Pancreas (tissue), 10 donors: ENCODE measurements at regions not wholly inside any gene's neighbourhood (a gene's known extent, or its start where the extent isn't known, plus 50 kb on each side); places are given as distances from the start of the nearest gene placed in this dataset.

Source experiments
- ATAC-seq, 4 donors: fragments of 200-7000 bp; cut with Tn5 transposase; one replicate each; pipeline versions ENCODE4 v1.8.0 to v1.9.1; 2020; ENCODE audit warnings: mild to moderate bottlenecking in 4 of 4, moderate library complexity in 4 of 4
- DNase-seq, 6 donors: peaks; one replicate each; pipeline ENCODE4 v3.0.0-alpha.2; 2020
- FAIRE-seq: peaks from 2 replicates; lab custom pipeline; 2012; peaks lifted over from hg19 to GRCh38; lab: Jason Lieb, UNC
- H3K27ac ChIP-seq, 4 donors: fragments of 200-600 bp; sonication (generic); 1 replicate in 3 of 4; 2 replicates in 1 of 4; pipeline versions ENCODE4 v1.5.0 to v1.8.0; 2020
- H3K27me3 ChIP-seq, 4 donors: fragments of 200-600 bp; one replicate each; pipeline ENCODE4 v1.8.0; 2021
- H3K36me3 ChIP-seq, 3 donors: fragments of 200-600 bp; sonication (generic) in 1 of 3; one replicate each; pipeline versions ENCODE4 v1.5.0 to v1.8.0; 2020 to 2021
- H3K4me1 ChIP-seq, 3 donors: fragments of 200-600 bp; one replicate each; pipeline ENCODE4 v1.8.0; 2021
- H3K4me3 ChIP-seq, 4 donors: fragments of 200-600 bp; sonication (generic) in 2 of 4; one replicate each; pipeline versions ENCODE4 v1.5.0 to v1.8.0; 2020 to 2021
- H3K9me3 ChIP-seq, 4 donors: fragments of 200-600 bp; one replicate each; pipeline ENCODE4 v1.8.0; 2021
- WGBS, 2 donors: extraction: QIAGEN DNeasy Blood & Tissue Kit; methylation state at CpG; one replicate each; pipeline ENCODE4 v1.1.7; 2013; 5-methylcytosine and 5-hydroxymethylcytosine counted together
- intact Hi-C, 3 donors: fragments of 100-400 bp; cut with DNase I; formaldehyde crosslinking; loops; one replicate each; pipeline versions ENCODE4 v1.11.1 to v1.14.2; 2022
- TF ChIP-seq, protein P1 (sequence below), 4 donors: fragments of 200-600 bp; sonication (generic) in 3 of 4; IDR thresholded peaks; one replicate each; pipeline versions ENCODE4 v1.5.0 to v1.8.0; 2021; ENCODE audit warnings: antibody characterized with exemption in 4 of 4
- donor health status: healthy with polysubstance abuse.
- donor health status: DM: no; HTN: no; CAD: no; lungs with moderate emphysema.
- donor health status: DM: no; HTN: no; CAD: no.
- donor health status: control.
- donor health status: control.
- donor health status: Bipolar disorder and iron deficiency.
- donor health status: DM: yes; HTN: yes; CAD: no.
- donor health status: DM: no; HTN: no; CAD: no.
- donor health status: DM: no; HTN: no; CAD: no.
- donor health status: DM: yes; HTN: yes; CAD: no.

DNA sequence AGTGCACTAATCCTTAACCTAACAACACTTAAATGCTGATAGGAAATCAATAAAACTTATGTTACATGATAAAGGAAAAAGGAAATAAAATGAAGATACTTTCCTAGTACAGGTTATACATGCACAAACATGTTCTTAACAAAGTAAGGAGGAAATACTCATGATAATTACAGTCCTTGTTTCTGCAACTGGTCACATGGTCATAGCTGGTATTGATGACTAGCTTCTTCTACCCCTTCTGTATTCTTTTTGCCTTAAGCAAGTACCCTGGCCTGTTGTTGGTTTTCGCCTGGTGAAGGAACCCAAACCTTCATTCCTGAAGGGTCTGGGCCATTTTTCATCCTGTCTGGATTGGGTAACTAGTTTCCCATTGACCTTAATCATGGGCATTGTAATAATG, 93.7 kb upstream of the FBN2 start:
- WGBS, 2 donors, result 77 to 91% methylated on average over 1 of the region's 1 CpG
- Histone ChIP-seq H3K27me3 (no peaks in the 10 kb centered on the region), H3K4me3 (no peak overlapping the region), H3K9me3 (no peaks in the 10 kb centered on the region), H3K4me1 (no peaks in the 10 kb centered on the region), H3K36me3 (no peaks in the 10 kb centered on the region), H3K27ac (no peak overlapping the region)
- TF ChIP-seq, protein P1, sequence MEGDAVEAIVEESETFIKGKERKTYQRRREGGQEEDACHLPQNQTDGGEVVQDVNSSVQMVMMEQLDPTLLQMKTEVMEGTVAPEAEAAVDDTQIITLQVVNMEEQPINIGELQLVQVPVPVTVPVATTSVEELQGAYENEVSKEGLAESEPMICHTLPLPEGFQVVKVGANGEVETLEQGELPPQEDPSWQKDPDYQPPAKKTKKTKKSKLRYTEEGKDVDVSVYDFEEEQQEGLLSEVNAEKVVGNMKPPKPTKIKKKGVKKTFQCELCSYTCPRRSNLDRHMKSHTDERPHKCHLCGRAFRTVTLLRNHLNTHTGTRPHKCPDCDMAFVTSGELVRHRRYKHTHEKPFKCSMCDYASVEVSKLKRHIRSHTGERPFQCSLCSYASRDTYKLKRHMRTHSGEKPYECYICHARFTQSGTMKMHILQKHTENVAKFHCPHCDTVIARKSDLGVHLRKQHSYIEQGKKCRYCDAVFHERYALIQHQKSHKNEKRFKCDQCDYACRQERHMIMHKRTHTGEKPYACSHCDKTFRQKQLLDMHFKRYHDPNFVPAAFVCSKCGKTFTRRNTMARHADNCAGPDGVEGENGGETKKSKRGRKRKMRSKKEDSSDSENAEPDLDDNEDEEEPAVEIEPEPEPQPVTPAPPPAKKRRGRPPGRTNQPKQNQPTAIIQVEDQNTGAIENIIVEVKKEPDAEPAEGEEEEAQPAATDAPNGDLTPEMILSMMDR (IDR thresholded peaks at IDR 0.05), result no peak
- intact Hi-C loops, result no loop called here
- no peak for FAIRE-seq
- no peak for DNase-seq
- ATAC-seq, result no peak

DNA sequence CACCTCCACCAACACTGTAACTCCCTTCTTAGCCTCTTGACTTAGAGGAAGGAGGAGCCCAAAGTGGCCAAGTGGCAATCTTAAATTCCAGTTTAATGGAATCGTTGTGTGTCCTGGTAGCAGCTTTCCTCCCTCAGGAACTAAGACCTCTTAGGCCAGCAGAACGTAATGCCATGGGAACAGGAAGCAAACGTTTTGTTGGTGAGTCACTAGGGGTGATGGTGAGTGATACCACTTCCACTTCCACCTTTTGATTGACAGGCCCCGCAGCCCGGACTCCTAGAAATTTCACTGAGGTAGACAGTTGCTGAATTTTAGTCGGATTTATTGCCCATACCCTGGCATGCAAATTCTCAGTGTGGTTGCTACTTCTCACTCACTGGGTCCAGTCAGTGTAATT, 94.2 kb upstream of the FBN2 start:
- TF ChIP-seq, protein P1 (IDR thresholded peaks at IDR 0.05), result no peak
- Histone ChIP-seq H3K4me3 (no peak overlapping the region), H3K9me3 (no peaks in the 10 kb centered on the region), H3K27me3 (no peaks in the 10 kb centered on the region), H3K27ac (no peak overlapping the region), H3K4me1 (no peaks in the 10 kb centered on the region), H3K36me3 (no peaks in the 10 kb centered on the region)
- WGBS, 2 donors, result 58 to 65% methylated on average over 6 of the region's 6 CpGs
- FAIRE-seq, result no peak
- DNase-seq, result no peak
- ATAC-seq, result no peak
- intact Hi-C loops, result no loop called here

DNA sequence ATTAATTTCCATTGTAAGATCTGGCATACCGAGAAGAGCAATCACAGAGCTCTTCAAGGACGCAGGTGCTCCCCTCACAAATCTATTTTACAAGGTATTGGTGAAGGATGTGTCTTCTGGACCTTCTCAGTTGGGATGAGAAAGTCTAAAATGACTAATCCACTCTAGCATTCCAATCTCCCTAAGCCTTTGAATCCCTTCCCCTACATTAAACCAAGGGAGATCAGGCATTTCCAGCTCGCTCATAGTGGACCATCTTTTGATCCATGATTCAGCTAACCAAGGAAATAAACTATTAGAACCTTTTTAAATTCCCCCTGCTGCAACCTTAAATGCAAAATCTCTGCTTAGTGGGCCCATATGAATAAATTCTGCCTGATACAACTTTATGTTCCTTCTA, 95.9 kb upstream of the FBN2 start:
- H3K4me3 ChIP-seq, result no peak overlapping the region
- 79 to 82% methylated on average over 3 of the region's 3 CpGs for WGBS, 2 donors
- TF ChIP-seq, protein P1 (IDR thresholded peaks at IDR 0.05), result no peak
- ATAC-seq (no peak), DNase-seq (no peak), FAIRE-seq (no peak)
- no peak overlapping the region for H3K27ac ChIP-seq
- H3K9me3 ChIP-seq, result no peaks in the 10 kb centered on the region
- H3K27me3 ChIP-seq, result no peaks in the 10 kb centered on the region
- no peaks in the 10 kb centered on the region for H3K4me1 ChIP-seq
- H3K36me3 ChIP-seq, result no peaks in the 10 kb centered on the region
- intact Hi-C loops, result no loop called here

DNA sequence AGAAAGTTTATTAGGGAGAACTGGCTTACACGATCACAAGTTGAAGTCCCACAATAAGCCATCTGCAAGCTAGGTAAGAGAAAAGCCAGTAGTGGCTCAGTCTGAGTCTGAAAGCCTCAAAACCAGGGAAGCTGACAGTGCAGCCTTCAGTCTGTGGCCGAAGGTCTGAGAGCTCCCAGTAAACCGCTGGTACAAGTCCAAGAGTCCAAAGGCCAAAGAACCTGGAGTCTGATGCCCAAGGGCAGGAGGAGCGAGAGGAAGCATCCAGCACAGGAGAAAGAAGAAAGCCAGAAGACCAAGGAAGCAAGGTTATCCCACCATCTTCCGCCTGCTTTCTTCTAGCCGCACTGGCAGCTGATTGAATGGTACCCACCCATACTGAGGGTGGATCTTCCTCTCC, 97.3 kb upstream of the FBN2 start:
- Histone ChIP-seq H3K9me3 (no peaks in the 10 kb centered on the region), H3K27ac (no peak overlapping the region), H3K4me3 (no peak overlapping the region), H3K4me1 (no peaks in the 10 kb centered on the region), H3K36me3 (no peaks in the 10 kb centered on the region), H3K27me3 (no peaks in the 10 kb centered on the region)
- intact Hi-C loops, result no loop called here
- WGBS, 2 donors, result 51 to 52% methylated on average over 6 of the region's 6 CpGs
- DNase-seq (peak in 1 of 6 donors; percentile 15), ATAC-seq (no peak), FAIRE-seq (no peak)
- TF ChIP-seq, protein P1 (IDR thresholded peaks at IDR 0.05), result no peak

DNA sequence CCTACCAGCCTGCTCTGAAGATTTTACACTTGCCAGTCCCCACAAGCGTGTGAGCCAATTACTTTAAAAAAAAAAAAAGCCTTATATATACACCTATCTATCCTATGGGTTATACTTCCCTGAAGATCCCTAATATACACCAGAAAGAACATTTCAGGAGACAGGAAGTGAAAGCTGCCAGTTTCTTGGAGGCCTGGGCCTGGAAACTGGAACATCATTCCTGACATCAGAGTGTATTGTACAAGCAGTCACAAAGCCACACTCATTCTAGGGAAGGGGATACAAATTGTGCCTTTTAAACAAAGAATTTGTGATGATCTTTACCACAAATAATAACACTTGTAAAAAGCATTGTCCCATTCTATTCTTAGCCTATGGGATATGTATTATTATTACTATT, 98.3 kb upstream of the FBN2 start:
- 86 to 95% methylated on average over 1 of the region's 1 CpG for WGBS, 2 donors
- intact Hi-C loops, result no loop called here

More for the DNA sequence above, 98.3 kb upstream of the FBN2 start:
- Histone ChIP-seq H3K4me3 (no peak overlapping the region), H3K4me1 (no peaks in the 10 kb centered on the region), H3K36me3 (no peaks in the 10 kb centered on the region), H3K27ac (no peak overlapping the region), H3K9me3 (no peaks in the 10 kb centered on the region), H3K27me3 (no peaks in the 10 kb centered on the region)
- no peak for DNase-seq
- TF ChIP-seq, protein P1 (IDR thresholded peaks at IDR 0.05), result no peak
- no peak for ATAC-seq
- no peak for FAIRE-seq
